GM19324 (cell line): ENCODE measurements at regions not wholly inside any gene's neighbourhood (a gene's known extent, or its start where the extent isn't known, plus 50 kb on each side); places are given as distances from the start of the nearest gene placed in this dataset.

ENCODE experiments used
- ATAC-seq: cut with Tn5 transposase; IDR thresholded peaks from one replicate; pipeline ENCODE4 v1.9.1; 2021; ENCODE audit warnings: mild to moderate bottlenecking, moderate library complexity; ENCODE audit not compliant: unreplicated experiment, low FRiP score

- no peak for ATAC-seq
Measured at GRCh38 chrX:45379236-45379635, 178.6 kb upstream of the DIPK2B start.

- ATAC-seq = no peak
Measured at GRCh38 chrX:45372151-45372550, 171.5 kb upstream of the DIPK2B start.

- no peak for ATAC-seq
Measured at GRCh38 chrX:45368705-45369104, 168.0 kb upstream of the DIPK2B start.

GRCh38 chrX:45363596-45363995 is 162.9 kb upstream of the DIPK2B start:
- no peak for ATAC-seq

DNA sequence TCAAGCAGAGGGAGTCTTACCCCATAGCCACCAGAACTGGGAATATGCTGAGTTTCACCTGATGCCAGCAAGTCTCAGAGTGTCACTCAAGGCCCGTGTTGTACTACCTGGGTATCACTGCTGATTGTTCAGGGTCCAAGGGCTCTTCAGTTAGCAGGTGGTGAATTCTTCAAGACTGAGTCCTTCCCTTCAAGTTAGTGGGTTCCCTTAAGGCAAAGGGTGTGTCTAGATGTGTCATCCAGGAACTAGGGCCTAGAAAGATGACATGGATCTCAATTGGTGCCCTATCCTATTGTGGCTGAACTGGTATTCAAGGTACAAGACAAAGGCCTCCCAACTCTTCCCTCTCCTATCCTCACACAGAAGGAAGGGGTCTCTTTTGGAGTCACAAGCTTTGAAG is 159.9 kb upstream of the DIPK2B start:
- no peak for ATAC-seq

DNA sequence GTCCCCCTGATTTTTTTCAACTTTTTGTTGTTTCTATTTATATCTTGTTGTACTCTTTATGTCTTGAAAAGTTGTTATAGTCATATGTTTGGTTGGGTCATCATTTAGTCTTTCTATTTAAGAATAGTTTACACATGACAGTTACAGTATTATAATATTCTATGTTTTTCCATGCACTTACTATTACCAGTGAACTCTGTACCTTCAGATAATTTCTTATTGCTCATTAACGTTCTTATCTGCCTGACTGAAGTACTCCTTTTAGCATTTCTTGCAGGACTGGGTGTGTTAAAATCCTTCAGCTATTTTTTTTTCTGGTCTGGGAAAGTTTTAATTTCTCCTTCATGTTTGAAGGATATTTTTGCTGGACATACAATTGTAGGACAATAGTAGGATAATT is 157.7 kb upstream of the DIPK2B start:
- ATAC-seq = no peak

DNA sequence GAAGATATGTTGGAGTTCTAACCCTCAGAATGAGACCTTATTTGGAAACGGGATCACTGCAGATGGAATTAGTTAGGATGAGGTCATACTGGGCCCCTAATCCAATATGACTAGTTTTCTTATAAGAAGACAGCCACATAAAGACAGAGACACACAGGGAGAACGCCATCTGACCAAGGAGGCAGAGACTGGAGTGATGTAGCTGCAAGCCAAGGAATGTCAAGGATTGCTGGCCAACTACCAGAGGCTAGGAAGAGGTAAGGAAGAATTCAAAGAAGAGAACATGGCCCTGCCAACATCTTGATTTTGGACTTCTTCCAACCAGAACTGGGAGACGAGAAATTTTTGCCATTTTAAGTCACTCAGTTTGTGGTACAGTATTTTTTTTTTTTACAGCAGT is 152.8 kb upstream of the DIPK2B start:
- ATAC-seq = no peak

- ATAC-seq = no peak
Measured at GRCh38 chrX:45352611-45353010, 151.9 kb upstream of the DIPK2B start.

DNA sequence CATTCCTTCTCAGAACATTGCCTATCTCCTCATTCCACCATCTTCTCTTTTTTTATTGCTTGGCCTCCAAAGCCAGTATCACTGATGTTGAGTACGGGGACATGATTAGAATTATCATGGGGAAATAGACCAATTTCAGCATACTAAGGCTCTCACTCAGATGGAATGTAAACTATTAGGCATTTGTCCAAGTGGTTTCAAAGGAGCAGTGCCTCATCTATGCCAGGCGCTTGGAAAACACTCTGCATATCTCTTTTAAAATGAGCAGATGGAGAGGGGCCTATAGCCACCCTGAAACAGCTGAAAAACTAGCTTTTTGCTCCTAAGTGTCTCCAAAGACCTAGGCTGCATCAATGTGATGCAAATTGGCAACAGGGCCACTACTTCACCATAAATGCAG is 150.8 kb upstream of the DIPK2B start:
- ATAC-seq = no peak

DNA sequence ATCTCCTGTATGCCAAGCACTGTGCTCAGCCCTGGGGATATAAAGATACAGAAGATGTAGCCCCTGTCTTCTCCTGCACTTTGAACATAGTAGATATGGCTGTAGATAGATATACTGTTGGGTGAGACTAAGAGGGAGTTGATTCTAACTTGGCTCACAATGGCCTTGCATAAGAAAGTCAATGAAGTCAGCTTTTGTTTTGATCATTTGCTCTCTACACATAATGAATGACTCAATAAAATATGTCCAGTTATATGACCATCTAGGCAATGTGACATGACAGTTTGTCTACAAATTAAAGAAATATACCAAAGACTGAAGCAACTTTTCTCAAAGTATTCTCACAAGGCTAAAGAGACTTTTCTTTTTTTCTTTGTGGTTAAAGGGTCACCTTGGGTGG is 147.6 kb upstream of the DIPK2B start:
- ATAC-seq = no peak

DNA sequence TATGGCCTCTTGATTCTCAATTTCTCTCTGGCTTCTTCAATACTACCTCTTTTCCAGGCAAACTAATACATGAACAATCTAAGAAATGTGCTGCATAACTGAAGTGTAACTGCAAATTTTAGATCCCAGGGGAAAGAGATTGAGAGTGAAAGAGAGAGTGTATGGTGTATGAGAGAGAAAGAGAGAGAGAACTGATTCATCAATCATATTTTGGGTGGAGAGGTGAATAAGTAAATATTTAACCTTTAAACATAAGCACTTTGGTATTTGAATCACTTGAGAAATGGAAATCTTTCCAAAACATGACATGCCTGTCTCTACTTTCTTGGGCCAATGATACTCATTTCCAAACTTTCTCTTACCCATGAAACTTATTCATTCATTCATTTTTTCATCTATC is 147.2 kb upstream of the DIPK2B start:
- ATAC-seq = no peak

GRCh38 chrX:45344594-45344993 is 143.9 kb upstream of the DIPK2B start:
- no peak for ATAC-seq

- no peak for ATAC-seq
Measured at GRCh38 chrX:45329217-45329616, 128.5 kb upstream of the DIPK2B start.

GRCh38 chrX:45324941-45325340 is 124.3 kb upstream of the DIPK2B start:
- ATAC-seq = no peak

- ATAC-seq = no peak
Measured at GRCh38 chrX:45323387-45323786, 122.7 kb upstream of the DIPK2B start.

DNA sequence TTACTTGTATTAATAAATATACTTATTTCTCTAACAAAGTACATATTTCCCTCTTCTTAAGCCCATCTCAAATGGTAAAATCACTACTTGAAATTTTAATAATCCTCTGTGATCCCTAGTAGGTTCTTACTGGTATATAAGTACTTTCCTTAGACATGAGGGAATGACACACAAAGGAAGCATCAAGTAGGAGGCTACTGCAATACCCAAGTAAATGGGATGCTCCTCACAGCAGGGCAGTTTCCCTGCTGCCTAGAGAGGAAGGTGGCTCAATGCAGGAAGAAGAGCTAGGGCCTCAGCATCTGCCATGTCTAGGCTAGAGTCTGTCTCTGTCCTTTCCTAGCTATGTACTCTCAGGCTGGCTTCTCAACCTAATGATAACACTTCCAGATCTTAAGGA is 122.1 kb upstream of the DIPK2B start:
- ATAC-seq = no peak

DNA sequence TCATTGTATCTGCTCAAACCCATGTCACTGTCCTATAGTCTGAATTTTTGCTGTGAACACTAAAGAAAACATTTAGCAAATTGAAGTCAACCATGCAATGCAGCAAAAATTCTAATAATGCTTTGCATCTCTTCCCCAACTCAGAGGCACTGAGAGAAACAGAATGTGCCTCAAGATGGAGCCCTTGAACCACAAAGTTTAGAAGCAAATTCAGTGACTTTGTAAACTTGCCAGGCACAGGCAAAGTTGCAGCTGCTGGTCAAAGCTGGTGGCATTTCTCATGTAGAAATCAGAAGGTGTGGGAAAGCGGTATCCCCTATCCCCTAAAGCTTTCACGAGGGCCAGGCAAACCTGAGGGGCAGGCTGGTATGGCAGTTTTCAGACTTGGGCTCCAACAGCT is 121.7 kb upstream of the DIPK2B start:
- no peak for ATAC-seq

- ATAC-seq = no peak
Measured at GRCh38 chrX:45320191-45320590, 119.5 kb upstream of the DIPK2B start.

- no peak for ATAC-seq
Measured at GRCh38 chrX:45309801-45310200, 109.1 kb upstream of the DIPK2B start.

- ATAC-seq = no peak
Measured at GRCh38 chrX:45309096-45309495, 108.4 kb upstream of the DIPK2B start.

DNA sequence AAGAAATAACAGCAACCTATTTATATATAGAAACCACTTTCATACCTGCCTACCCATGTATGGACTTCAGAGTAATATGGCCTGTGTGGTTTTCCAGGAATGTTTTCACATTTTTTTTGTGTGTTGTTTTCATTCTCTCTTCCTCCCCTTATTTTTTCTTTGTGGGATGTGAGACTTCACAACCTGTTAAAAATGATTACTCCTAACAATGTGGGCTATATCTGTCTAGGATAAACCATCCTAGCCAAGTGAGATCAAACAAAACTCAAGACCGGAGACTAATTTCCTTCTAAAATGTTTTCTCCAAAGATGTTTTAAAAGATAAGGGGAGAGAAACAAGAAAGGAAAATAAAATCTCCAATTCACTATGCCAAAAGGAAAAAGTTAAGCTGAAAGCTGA is 106.1 kb upstream of the DIPK2B start:
- no peak for ATAC-seq

- ATAC-seq = no peak
Measured at GRCh38 chrX:45300638-45301037, 100.0 kb upstream of the DIPK2B start.

DNA sequence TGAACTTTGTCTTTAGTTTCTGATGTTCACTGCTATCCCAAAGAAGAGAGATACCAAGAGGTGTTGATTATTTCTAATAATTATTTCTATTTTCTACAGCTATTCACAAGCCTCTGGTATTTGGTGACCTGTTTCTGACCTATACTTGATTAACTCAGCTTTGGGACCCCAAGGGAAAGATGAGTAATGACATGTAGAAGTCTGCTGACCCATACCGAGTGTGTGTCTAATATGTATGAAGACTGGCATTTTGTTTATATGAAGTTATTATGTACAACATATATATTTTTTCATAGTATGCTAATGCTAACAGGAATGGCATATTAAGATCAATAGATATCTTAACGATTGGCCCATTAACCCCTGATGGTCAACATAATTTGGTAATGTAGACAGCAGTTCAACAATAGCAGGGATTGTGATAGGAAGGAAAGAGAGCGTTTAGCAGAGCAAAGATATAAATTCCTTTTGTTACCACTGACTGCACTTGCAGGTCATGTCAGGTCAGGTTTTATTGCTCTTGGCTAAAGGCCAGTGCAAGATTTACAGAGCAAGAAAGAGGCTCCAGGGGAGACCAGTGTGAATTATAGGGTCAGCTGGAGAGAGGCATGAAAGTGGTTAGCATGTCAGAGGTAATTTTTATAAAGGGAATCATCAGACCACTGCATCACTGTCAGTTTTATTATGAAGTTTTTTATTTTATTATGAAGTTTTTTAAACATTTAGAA is 94.7 kb upstream of the DIPK2B start:
- ATAC-seq = no peak
